ENCODE measurements at regions not wholly inside any gene's neighbourhood (a gene's known extent, or its start where the extent isn't known, plus 50 kb on each side); places are given as distances from the start of the nearest gene placed in this dataset.
"Not testable (repeated sequence)": the region's sequence is repeated elsewhere in the genome, so short reads cannot be mapped to it uniquely, and the experiment has no call there.

GRCh38 chr22:11035031-11035873 is 4492.7 kb upstream of the OR11H1 start:
- not testable (repeated sequence) for TF ChIP-seq CTCF (IDR thresholded peaks at IDR 0.05; ENCODE audit: control extremely low read depth in 1 of 3, insufficient read depth in 1 of 3, low read depth in 1 of 3, low read length in 3 of 3); CEBPB (IDR thresholded peaks at IDR 0.05; ENCODE audit: low read depth, low read length); EP300 (IDR thresholded peaks at IDR 0.05; ENCODE audit: borderline replicate concordance in 1 of 2, low read depth in 2 of 2, low read length in 2 of 2); MAX (IDR thresholded peaks at IDR 0.05); POLR2AphosphoS5 (IDR thresholded peaks at IDR 0.05; ENCODE audit: low read depth, low read length); YY1 (IDR thresholded peaks at IDR 0.05; ENCODE audit: low read depth, low read length); POLR2A (IDR thresholded peaks at IDR 0.05; ENCODE audit: control extremely low read depth in 1 of 2, low read depth in 2 of 2, low read length in 2 of 2)
